ENCODE measurements at regions not wholly inside any gene's neighbourhood (a gene's known extent, or its start where the extent isn't known, plus 50 kb on each side); places are given as distances from the start of the nearest gene placed in this dataset.

DNA sequence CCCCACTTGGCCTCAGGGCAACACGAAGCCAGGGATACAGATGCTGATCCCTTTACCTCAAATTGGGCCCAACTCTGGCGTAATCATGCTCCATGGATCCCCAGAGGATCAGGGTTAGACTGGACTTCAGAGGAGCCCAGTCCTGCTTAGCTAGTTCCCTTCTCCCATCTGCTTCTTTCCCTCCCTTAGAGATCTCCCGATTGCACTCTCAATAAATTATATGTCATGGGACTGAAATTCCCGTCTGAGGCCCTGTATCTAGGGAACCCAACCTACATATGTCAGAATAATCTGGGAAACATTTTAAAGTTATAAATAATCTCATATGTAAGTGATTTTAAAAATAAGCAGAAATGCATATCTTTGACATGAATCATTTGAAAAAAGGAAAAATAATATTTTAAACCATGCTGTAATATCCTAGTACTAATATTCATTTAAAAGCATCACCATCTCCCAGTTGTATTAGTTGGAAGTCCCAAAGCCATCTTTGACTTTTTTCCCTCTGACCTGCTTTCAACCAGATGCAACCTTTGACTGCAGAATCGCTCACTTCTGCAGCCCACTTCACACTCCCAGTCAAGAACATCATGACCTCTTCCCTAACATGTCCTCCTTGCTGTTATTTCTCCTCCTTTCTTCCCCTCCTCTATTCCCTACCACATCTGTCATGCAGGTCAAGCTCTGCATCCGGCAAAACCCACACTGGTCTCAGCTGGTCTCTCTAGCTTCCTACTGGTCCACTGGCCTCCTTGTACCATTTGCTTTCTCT is 393.6 kb downstream of the BTBD3 start:
- Histone ChIP-seq H3K27me3 (ENCODE audit: control insufficient read depth, extremely low read depth, insufficient read depth, low read length) (no peaks in the 10 kb centered on the region), H3K9ac (ENCODE audit: control insufficient read depth, extremely low read depth, insufficient read depth, low read length) (no peak overlapping the region), H3K79me2 (ENCODE audit: control insufficient read depth, insufficient read depth, low read length) (no peaks in the 10 kb centered on the region), H3K9me3 (ENCODE audit: control insufficient read depth, low read depth, low read length) (no peaks in the 10 kb centered on the region), H4K20me1 (ENCODE audit: control insufficient read depth, extremely low read depth, insufficient read depth, low read length) (no peaks in the 10 kb centered on the region), H3K9me1 (ENCODE audit: control insufficient read depth, extremely low read depth, insufficient read depth, low read length) (no peaks in the 10 kb centered on the region), H3K4me2 (ENCODE audit: control insufficient read depth, extremely low read depth, insufficient read depth, low read depth, low read length) (no peak overlapping the region), H3K4me3 (ENCODE audit: control insufficient read depth in 2 of 3, extremely low read depth in 1 of 3, insufficient read depth in 2 of 3, low read depth in 1 of 3, low read length in 3 of 3) (no peak overlapping the region), H3K27ac (ENCODE audit: control insufficient read depth, insufficient read depth, low read length) (no peak overlapping the region), H3K4me1 (ENCODE audit: control insufficient read depth, extremely low read depth, insufficient read depth, low read length) (no peaks in the 10 kb centered on the region), H2AFZ (ENCODE audit: control insufficient read depth, low read length) (no peak overlapping the region), H3K36me3 (ENCODE audit: control insufficient read depth in 2 of 2, extremely low read depth in 1 of 2, insufficient read depth in 2 of 2, low read length in 2 of 2) (no peaks in the 10 kb centered on the region)
- DNase-seq (ENCODE audit: low read depth, low spot score) (no peak), FAIRE-seq (no peak)
- no peak for TF ChIP-seq CTCF (optimal IDR thresholded peaks at IDR 0.05 in 1 of 3, IDR thresholded peaks at IDR 0.05 in 1 of 3, conservative IDR thresholded peaks at IDR 0.05 in 1 of 3; ENCODE audit: extremely low read depth in 1 of 3, insufficient read depth in 2 of 3, low read length in 3 of 3)
- TF ChIP-seq EZH2 (IDR thresholded peaks at IDR 0.05; ENCODE audit: low read length), result no peak
- dilution Hi-C loops (cut with MboI; ENCODE audit: extremely low pct_ligation_motif_present, low sequenced_read_pairs), result no loop called here

DNA sequence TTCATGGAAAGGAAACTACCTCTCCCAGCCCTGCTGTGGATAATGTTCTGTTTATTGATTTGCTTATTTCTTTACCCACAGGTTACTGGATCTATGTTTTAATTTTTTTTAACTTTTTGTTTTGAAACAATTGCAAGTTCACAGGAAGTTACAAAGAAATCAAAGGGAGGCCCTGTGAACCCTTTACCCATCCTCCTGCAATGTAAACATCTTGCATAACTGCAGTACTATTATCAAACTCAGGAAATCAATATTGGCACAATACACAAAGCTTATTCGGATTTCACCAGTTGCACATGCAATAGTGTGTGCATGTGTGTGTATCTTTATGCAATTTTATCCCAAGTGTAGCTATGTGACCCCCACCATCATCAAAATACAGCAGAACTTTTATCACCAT is 398.0 kb downstream of the BTBD3 start:
- Histone ChIP-seq H3K36me3 (ENCODE audit: control insufficient read depth in 2 of 2, extremely low read depth in 1 of 2, insufficient read depth in 2 of 2, low read length in 2 of 2) (no peaks in the 10 kb centered on the region), H3K9me1 (ENCODE audit: control insufficient read depth, extremely low read depth, insufficient read depth, low read length) (no peaks in the 10 kb centered on the region), H3K9me3 (ENCODE audit: control insufficient read depth, low read depth, low read length) (no peaks in the 10 kb centered on the region), H4K20me1 (ENCODE audit: control insufficient read depth, extremely low read depth, insufficient read depth, low read length) (no peaks in the 10 kb centered on the region), H3K27me3 (ENCODE audit: control insufficient read depth, extremely low read depth, insufficient read depth, low read length) (no peaks in the 10 kb centered on the region), H3K4me3 (ENCODE audit: control insufficient read depth in 2 of 3, extremely low read depth in 1 of 3, insufficient read depth in 2 of 3, low read depth in 1 of 3, low read length in 3 of 3) (no peak overlapping the region), H3K9ac (ENCODE audit: control insufficient read depth, extremely low read depth, insufficient read depth, low read length) (no peak overlapping the region), H3K79me2 (ENCODE audit: control insufficient read depth, insufficient read depth, low read length) (no peaks in the 10 kb centered on the region), H2AFZ (ENCODE audit: control insufficient read depth, low read length) (no peak overlapping the region), H3K4me1 (ENCODE audit: control insufficient read depth, extremely low read depth, insufficient read depth, low read length) (no peaks in the 10 kb centered on the region), H3K27ac (ENCODE audit: control insufficient read depth, insufficient read depth, low read length) (no peak overlapping the region), H3K4me2 (ENCODE audit: control insufficient read depth, extremely low read depth, insufficient read depth, low read depth, low read length) (no peak overlapping the region)
- dilution Hi-C loops (cut with MboI; ENCODE audit: extremely low pct_ligation_motif_present, low sequenced_read_pairs), result no loop called here
- TF ChIP-seq EZH2 (IDR thresholded peaks at IDR 0.05; ENCODE audit: low read length) (no peak), CTCF (optimal IDR thresholded peaks at IDR 0.05 in 1 of 3, IDR thresholded peaks at IDR 0.05 in 1 of 3, conservative IDR thresholded peaks at IDR 0.05 in 1 of 3; ENCODE audit: extremely low read depth in 1 of 3, insufficient read depth in 2 of 3, low read length in 3 of 3) (no peak)
- no peak for DNase-seq (ENCODE audit: low read depth, low spot score)
- no peak for FAIRE-seq
